Stimulated activated naive CD4-positive, alpha-beta T cell (primary cell): ENCODE measurements at regions not wholly inside any gene's neighbourhood (a gene's known extent, or its start where the extent isn't known, plus 50 kb on each side); places are given as distances from the start of the nearest gene placed in this dataset.

ENCODE experiments used
- DNase-seq, 6 experiments: peaks; one replicate each; lab custom pipeline; 2025; lab: John Stamatoyannopoulos, UW

DNA sequence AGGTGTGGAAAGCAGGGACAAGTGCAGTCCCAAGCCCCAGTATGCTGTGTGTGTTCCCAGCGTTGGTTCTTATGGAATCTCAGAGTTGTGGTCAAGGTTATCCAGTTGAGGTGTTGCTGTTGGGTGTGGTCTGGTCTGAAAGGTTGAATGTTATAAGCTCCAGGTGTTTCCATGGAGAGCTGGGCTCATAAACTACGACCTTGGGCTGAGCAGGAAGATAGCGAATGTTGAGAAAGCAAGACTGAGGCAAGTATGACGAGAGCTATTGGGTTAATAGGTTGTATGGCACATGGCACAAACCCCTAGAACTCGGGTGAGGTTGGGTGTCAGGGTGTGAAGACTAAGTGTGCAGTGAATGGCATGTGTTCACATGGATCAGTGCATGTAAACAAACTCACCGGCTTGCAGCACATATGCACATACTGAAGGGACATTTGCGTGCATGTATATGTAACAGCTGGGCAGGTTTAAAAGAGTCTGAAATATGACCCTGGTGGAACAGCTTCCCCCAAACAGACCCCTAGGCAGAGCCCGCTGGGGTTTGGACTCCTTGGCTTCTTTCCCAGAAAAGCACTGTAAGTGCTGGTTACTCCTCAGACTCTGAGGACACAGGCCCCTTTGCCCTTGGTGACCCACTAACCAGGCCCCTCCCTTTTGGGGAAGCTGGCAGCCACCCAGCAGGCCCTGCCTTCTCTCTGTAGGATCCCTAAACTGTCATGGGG is 117.5 kb downstream of the NAV1 start:
- no peak for DNase-seq

DNA sequence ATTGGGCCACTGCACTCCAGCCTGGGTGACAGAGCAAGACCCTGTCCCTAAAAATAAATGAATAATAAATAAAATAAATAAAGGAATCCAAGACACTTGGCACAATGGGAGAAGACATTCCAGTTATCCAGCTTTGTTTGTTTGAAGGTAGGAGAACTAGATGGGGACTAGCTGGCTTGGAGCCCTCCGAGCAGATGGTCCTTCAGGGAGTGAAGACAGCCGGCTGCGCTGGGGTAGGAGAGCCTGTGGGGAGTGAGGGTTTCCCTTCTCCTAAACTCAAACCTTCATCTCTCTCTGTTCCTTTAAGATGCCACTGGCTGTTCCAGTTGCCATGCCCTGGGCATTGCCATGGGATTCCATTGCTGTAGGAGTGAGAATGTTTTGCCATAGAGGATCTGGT is 120.6 kb downstream of the NAV1 start:
- no peak for DNase-seq

DNA sequence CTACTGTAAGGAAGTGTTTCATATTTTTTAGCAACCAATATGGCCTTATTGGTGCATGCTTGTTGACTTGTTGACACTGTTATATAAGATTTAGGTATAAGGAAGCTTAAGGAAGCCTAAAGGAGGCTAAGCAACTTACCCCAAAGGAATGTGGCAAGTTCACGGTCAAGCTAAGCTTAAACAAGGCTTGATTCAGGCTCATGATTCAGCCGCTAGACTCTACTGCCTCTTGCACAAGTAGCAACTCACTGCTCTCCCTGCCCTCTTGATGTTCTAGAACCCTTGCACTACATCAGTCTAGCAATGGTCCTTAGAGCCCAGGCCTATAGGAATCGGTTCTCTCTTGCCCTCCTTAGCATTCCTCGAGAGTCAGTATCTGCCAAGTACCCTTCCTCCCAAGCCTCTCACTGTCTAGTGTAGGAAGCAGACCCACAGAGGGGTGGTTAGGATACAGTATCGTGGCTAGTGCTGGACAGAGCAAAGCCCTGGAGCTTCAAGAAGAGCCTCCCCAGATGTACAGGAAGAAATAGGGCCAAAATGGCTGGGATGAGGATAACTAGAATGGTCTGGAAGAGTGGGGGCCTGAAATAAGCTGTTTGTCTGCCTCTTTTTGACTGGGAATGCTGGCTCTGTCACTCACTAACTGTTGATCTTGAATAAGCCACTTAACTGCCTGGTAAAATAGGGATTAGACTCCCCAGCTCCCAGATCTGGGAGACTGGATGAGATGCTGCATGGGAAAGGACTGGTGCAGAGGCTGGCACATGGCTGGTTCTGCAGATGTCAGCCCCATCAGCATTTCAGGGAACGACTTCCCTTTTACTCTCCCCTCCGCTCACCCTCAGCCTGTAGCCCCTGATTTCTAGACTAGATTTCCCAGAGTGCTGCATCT is 122.2 kb downstream of the NAV1 start:
- no peak for DNase-seq

DNA sequence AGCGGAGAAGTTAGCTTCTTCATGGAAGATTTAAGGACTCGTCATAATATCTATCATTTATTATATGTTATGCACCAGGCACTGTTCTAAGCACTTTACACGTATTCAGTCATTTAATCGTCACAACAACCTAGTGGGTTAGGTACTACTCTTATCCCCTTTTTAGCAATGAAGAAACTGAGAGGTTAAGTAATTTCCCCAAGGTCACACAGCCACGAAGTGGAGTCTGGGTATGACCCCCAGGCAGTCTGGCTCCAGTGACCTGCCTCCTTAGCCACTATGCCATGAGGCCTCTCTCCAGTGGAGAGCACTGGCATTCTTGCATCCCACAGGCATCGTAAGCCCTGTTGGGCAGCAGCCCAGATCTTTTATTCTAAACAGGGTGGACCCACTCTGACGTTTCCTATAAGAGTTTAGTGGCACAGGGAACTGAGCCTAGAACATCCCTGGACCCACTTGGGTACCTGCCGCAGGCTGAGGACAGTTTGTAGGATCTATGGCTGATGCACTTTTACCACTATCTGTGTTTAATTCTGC is 123.0 kb downstream of the NAV1 start:
- no peak for DNase-seq

DNA sequence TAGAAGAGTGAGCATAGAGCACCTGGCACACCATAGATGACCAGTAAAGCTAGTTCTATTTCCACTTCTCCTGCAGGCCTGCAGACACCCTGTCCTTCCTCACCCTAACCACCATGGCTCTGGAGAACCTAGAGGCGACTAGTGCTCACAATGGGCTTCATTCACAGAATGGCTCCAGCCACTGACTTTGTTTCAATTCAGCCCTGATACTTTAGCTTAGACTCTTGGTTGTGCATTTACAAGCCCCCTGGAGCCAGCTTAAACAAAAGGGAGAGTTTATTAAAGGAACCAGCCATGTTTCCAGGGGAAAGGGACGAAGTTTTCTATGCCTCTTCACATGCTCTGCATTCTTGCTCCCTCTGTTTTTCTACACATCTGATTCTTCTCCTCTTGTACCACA is 123.7 kb downstream of the NAV1 start:
- no peak for DNase-seq

DNA sequence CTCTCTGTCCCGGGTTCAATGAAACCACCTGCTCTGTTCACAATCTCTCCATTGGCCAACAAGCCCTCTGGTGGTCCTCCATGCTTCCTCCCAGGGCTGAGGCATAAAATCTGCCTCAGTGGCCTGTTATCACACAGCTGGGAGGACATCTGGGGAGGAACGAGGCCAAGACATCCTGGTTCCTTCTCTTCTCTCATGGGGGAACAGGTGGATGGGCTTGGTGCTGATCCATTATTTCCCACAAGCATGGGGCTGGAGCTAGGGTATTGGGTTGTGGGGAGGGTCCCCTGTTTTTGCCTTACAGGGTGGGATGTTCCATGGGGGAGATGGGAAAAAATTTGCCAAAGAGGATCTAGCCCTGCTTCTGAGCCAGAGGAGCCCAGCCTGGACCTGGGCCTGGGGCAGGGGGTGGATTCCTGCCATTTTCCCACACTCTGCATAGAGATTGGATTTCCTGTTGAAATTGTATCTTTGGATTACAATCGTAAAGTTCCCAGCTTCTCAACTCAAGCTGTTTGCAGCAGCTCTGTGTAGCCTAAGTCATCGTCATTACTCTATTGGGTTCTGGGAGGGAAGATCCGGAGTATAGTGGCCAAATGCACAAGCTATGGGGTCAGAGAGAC is 124.7 kb downstream of the NAV1 start:
- DNase-seq = no peak

GRCh38 chr1:201665036-201665435 is 126.1 kb downstream of the NAV1 start:
- DNase-seq = no peak

- no peak for DNase-seq
Measured at GRCh38 chr1:201666102-201666501, 127.2 kb downstream of the NAV1 start.

GRCh38 chr1:201666645-201667044 is 127.7 kb downstream of the NAV1 start:
- no peak for DNase-seq

DNA sequence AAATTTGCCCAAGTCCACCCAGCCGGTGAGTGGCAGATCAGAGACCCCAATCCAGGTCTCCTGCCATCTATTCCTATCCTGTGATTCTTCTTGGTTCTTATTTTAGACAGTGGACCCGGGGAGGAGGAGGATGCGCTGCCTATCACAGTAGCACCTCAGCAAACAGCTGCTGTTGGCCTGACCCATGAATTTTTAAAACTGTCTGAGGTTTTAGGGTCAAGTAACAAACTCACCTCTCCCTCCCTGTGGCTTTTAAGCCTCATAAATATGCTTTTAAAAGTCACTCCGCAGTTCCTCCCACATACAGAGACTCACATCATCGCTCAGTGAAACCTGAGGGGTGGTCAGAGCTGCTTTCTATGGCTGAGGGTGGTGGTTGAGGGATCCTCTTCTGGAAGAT is 128.6 kb downstream of the NAV1 start:
- DNase-seq = no peak

GRCh38 chr1:201670517-201670916 is 131.6 kb downstream of the NAV1 start:
- no peak for DNase-seq

DNA sequence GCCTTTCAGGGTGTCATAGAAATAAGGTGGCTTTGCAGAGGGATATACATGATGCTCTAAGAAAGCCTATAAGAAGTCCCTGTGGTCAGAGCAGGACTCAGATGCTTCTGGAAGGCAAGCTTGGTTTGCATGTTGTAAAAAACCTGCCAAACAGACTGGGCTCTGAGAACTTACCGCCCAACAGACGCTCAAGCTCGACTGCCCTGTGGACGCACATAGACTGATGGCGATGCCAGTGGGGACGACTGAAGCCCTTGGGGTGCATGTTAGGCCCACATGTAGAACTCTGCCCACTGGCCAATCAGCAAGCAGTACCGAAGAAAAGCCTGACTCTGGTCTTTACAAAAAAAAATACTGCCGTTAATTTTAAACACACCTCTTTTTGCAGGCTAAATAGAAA is 133.8 kb downstream of the NAV1 start:
- no peak for DNase-seq

DNA sequence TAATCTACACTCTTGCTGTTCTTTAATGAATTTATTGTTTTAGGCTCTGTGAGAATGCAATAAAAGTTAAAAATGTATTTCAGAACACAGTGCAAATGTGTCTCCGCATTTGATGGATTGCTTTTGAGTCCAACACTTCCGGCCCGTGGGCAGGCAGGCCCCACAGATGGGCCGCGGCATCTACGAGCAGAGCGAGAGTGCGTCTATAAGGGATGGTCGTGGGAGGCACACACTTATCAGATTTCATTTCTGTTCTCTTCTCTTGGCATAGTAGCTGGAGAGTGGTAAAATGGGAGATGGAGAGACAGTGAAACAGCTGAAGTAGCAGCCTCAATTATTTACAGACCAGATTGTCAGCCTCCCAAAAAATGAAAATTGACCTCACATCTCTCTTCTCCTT is 134.2 kb downstream of the NAV1 start:
- no peak for DNase-seq

GRCh38 chr1:201673915-201674314 is 135.0 kb downstream of the NAV1 start:
- no peak for DNase-seq

DNA sequence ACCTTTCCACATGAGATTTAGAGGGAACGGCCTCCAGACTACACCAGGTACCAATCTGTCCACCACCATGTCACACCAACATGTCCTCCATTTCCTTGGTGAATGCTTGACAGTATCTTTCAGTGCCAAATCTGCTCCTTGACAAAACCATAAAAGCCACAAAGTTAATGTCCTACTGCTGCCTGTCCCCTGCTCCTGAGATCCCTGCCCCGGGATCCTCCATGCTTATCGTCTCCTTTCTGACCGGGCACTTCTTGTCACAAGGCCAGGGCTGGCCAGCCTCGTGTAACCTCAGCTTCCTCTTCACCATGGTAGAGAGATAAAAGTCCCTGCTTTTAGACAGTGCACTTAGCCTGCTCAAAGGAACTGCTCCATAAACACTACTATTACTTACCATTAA is 136.2 kb downstream of the NAV1 start:
- DNase-seq = no peak

DNA sequence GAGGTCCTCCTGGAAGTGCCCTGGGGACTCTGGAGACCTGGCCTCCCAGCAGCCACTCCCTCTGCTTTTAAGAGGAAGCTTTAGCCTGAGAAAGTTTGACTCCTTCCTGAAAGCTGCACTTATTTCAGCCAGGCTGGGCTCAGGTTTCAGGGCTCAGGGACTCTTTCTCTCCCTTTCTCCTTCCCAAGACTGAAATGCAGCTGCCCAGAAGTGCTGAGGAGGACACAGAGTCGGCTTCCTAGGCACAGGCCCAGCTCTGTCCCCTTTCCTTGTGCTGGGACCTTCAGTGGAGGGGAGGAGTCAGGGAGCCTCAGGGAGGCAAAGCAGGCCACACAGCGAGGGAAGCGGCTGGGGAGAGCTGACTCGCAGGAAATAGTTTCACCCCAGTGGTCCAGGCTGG is 137.3 kb downstream of the NAV1 start:
- DNase-seq = no peak

- no peak for DNase-seq
Measured at GRCh38 chr1:201676641-201677040, 137.7 kb downstream of the NAV1 start.

DNA sequence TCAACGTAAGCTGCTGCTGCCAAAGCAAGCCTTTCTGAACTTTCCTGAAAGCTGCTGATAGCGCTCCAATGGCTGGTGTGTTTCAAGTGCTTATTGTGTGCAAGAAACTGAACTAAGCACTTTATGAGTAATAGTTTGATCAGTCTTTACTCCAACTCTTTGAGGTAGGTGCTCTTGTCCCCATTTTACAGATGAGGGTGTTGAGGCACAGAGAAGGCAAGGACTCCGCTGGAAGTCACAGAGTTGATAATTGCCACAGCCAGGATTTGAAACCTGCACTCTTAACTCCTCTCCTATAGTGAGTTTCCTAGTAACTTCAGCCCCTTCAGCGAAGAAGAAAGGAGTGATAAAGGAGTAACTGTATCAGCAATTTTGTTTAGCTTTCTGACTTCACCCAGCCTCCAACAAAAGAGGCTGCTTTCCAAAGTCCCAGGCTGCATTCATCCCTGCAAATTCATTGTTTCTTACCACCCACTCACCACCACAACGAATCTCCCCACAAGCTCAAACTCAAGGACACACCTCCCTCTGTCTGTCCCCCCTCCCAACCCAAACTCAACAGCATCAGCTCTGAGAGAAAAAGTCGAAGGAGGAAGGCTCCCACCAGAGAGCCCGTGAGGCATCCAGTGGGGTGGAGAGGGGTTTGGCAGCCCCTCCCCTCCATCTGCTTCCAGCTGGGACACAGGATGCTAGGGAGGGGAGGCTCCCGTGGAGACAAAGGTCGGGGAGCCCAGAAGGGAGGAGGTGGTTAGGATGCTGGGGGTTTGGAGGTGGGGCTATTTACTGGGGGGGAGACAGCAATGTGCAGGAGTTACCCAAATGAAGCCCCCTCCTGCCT is 139.6 kb downstream of the NAV1 start:
- DNase-seq = no peak

GRCh38 chr1:201681375-201681774 is 142.4 kb downstream of the NAV1 start:
- DNase-seq = no peak

DNA sequence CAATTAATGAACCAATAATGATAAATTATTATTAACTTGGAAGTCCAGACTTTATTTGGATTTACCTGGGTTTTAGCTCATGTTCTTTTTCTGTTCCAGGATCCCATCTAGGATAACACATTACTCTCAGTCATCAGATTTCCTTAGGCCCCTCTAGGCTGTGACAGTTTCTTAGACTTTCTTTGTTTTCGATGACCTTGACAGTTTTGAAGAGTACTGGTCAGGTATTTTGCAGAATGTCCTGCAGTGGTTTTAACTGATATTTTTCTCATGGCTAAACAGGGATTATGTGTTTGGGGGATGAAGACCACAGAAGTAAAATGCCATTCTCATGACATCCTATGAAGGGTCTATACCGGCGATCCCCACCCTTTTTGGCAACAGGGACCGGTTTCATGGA is 144.0 kb downstream of the NAV1 start:
- DNase-seq = no peak

DNA sequence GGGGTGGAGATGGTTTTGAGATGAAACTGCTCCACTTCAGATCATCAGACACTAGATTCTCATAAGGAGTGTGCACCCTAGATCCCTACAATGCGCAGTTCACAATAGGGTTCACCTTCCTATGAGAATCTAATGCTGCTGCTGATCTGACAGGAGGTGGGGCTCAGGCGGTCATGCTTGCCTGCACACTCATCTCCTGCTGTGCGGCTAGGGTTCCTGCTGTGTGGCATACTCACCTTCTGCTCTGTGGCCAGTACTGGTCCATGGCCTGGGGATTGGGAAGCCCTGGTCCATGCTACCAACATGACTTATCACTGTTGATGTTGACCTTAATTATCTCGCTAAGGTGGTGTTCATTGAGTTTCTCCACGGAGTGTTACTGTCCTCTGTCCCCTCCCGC is 144.5 kb downstream of the NAV1 start:
- no peak for DNase-seq

GRCh38 chr1:201685485-201685884 is 143.5 kb upstream of the IPO9 start:
- DNase-seq = no peak
